ENCODE measurements at regions not wholly inside any gene's neighbourhood (a gene's known extent, or its start where the extent isn't known, plus 50 kb on each side); places are given as distances from the start of the nearest gene placed in this dataset.
A peak's percentile ranks its signal among the peaks of the same experiment; 100 is the strongest.

DNA sequence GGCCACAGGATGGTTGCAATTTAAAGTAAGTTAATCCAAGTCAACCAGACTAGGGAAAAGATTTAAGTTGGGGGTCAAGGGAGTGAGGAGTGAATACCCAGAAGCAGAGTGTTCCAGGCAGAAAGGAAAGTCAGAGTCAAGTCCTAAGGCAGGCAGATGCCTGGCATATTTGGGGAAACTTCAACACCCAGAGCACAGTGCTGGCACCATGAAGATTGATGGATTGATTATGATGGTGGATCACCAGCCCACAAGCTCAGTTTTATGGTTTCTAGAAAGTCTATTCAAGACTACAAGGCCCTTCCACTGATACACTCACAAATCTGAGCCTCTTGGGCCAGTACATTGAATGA is 100.1 kb upstream of the DUSP10 start:
- Histone ChIP-seq H3K36me3 (ENCODE audit: control insufficient read depth, insufficient read depth, low read length) (no peaks in the 10 kb centered on the region), H3K27me3 (replicated peaks; ENCODE audit: control insufficient read depth, insufficient read depth, low read length) (no peaks in the 10 kb centered on the region), H3K4me3 (replicated peaks; ENCODE audit: low read depth, low read length) (no peak overlapping the region)
- TF ChIP-seq, protein P1, sequence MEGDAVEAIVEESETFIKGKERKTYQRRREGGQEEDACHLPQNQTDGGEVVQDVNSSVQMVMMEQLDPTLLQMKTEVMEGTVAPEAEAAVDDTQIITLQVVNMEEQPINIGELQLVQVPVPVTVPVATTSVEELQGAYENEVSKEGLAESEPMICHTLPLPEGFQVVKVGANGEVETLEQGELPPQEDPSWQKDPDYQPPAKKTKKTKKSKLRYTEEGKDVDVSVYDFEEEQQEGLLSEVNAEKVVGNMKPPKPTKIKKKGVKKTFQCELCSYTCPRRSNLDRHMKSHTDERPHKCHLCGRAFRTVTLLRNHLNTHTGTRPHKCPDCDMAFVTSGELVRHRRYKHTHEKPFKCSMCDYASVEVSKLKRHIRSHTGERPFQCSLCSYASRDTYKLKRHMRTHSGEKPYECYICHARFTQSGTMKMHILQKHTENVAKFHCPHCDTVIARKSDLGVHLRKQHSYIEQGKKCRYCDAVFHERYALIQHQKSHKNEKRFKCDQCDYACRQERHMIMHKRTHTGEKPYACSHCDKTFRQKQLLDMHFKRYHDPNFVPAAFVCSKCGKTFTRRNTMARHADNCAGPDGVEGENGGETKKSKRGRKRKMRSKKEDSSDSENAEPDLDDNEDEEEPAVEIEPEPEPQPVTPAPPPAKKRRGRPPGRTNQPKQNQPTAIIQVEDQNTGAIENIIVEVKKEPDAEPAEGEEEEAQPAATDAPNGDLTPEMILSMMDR (IDR thresholded peaks at IDR 0.05; ENCODE audit: insufficient read depth, low read length, poor library complexity, severe bottlenecking) = no peak
- no peak for DNase-seq (ENCODE audit: extremely low read depth, insufficient read length)

DNA sequence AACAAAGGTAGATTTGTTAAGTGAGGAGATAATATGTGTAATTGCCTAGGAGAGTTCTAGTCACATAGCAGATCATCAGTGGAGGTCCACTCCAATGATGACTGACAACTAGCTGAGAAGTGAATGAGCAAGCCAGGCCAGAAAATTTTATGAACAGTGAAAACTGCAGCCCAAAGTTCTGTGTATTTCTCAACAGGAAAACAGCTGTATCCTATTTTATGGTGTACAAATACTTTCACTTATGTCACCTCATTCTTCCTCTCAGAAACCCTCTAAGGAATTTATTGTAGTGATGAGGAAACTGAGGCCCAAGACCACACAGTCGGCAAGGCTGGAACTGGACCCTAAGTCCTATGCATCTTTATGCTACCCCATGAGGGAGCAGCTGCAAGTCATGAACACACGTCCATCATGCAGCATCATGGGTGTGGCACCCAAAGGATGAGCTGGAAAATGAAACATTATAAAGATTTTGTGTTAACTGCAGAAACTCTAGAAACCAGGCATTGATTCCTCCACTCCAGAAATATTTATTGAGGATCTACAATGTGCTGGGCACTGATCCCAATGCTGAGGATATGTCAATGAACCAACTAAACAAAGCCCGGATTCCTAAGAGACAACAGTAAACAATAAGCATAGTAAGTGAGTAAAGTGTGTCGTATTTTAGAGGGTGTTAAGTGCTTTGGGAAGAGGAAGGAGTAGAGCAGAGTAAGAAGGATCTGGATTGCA is 99.5 kb upstream of the DUSP10 start:
- TF ChIP-seq, protein P1 (IDR thresholded peaks at IDR 0.05; ENCODE audit: insufficient read depth, low read length, poor library complexity, severe bottlenecking) = no peak
- H3K4me3 ChIP-seq (replicated peaks; ENCODE audit: low read depth, low read length) = no peak overlapping the region
- DNase-seq (ENCODE audit: extremely low read depth, insufficient read length) = no peak
- no peaks in the 10 kb centered on the region for H3K36me3 ChIP-seq (ENCODE audit: control insufficient read depth, insufficient read depth, low read length)
- H3K27me3 ChIP-seq (replicated peaks; ENCODE audit: control insufficient read depth, insufficient read depth, low read length) = no peaks in the 10 kb centered on the region

DNA sequence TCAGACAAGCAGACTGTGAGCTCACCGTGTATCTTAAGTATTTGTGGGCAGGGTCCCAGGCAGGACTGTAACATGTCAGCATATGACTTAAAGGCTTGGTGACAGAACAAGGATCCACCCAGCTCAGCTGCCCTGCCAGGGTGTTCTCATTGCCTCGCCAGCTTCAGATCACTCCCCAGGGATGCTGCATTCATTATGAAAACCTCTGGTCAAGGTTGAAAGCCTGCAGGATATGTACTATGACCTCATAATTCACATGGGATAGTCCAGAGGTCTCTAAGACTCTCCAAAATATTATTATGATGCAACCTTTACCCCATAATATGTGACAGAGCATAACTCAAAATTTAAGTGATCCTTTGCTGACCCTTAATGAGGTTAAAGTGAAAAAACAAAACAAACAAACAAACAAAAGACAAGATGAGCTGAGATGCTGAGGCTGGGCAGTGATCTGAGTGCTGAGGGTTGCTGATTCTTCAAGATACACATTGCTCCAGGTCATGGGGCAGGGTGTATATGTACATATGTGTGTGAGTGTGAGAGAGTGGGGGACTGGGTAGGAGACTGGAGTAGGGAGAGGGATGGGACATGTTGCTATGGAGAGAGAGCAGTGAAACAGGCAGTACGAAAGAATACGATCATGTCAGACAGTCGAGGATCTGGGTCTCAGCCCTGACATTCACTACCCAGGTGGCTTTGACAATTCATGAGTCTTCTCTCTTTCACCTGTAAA is 98.8 kb upstream of the DUSP10 start:
- Histone ChIP-seq H3K27me3 (replicated peaks; ENCODE audit: control insufficient read depth, insufficient read depth, low read length) (no peaks in the 10 kb centered on the region), H3K4me3 (replicated peaks; ENCODE audit: low read depth, low read length) (no peak overlapping the region), H3K36me3 (ENCODE audit: control insufficient read depth, insufficient read depth, low read length) (no peaks in the 10 kb centered on the region)
- TF ChIP-seq, protein P1 (IDR thresholded peaks at IDR 0.05; ENCODE audit: insufficient read depth, low read length, poor library complexity, severe bottlenecking) = no peak
- DNase-seq (ENCODE audit: extremely low read depth, insufficient read length) = peak; percentile 47

DNA sequence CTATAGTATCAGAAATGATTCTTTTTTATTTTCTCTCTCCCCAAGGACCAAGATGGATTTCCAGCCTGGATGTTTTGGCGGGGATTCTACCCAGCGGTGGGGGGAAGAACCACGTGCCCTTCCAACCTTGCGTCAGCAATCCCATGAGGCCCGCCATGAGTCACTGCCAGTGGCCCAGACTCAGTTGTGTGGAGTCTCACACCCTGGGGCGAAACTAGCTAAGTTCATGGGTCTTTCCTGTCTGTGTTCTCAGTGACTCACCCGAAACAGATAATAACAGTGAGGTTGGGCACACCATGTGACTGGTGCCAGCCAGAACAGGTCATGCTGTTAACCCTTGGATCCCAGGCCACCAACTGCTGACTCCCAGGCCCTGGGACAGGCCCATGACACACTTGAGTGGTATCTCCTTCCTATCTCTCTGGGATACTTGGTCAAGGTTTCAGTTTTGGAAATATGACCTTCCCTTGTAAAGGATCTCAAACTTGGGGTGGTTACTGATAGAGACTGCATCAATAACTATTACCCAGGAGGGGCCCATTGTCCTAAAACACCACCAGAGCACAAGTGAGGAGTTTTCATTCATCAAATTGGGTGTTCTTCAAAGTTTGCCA is 98.0 kb upstream of the DUSP10 start:
- Histone ChIP-seq H3K36me3 (ENCODE audit: control insufficient read depth, insufficient read depth, low read length) (no peaks in the 10 kb centered on the region), H3K27me3 (replicated peaks; ENCODE audit: control insufficient read depth, insufficient read depth, low read length) (no peaks in the 10 kb centered on the region), H3K4me3 (replicated peaks; ENCODE audit: low read depth, low read length) (no peak overlapping the region)
- peak; percentile 65 for DNase-seq (ENCODE audit: extremely low read depth, insufficient read length)
- TF ChIP-seq, protein P1 (IDR thresholded peaks at IDR 0.05; ENCODE audit: insufficient read depth, low read length, poor library complexity, severe bottlenecking) = no peak

DNA sequence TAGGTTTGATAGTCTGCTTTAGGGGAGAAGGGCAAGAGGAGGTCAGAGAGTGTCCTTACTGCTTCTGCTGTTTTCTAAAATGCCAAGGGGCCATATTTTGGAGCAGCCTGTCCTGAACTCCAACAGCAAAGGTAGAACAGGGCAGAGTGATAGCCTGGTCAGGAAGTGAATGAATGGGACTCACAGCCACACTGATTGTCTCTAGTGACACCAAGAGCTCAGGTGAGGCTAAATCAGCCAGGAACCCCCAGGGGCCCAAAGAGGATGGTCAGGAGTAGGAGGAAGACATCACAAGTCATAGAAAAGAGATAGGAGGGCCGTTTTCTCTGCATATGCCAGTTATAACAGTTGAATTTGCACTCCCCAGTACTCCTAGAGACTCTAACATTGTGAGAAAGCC is 97.4 kb upstream of the DUSP10 start:
- no peak for DNase-seq (ENCODE audit: extremely low read depth, insufficient read length)
- no peaks in the 10 kb centered on the region for H3K27me3 ChIP-seq (replicated peaks; ENCODE audit: control insufficient read depth, insufficient read depth, low read length)
- TF ChIP-seq, protein P1 (IDR thresholded peaks at IDR 0.05; ENCODE audit: insufficient read depth, low read length, poor library complexity, severe bottlenecking) = peak; percentile 14
- H3K4me3 ChIP-seq (replicated peaks; ENCODE audit: low read depth, low read length) = no peak overlapping the region
- no peaks in the 10 kb centered on the region for H3K36me3 ChIP-seq (ENCODE audit: control insufficient read depth, insufficient read depth, low read length)

Measured in GM06990 (cell line).